H9 (cell line): ENCODE measurements at regions not wholly inside any gene's neighbourhood (a gene's known extent, or its start where the extent isn't known, plus 50 kb on each side); places are given as distances from the start of the nearest gene placed in this dataset.

Experiments
- DNase-seq: peaks from one replicate; pipeline ENCODE4 v3.0.0-alpha.2; 2017
- H2AFZ ChIP-seq: one replicate; pipeline ENCODE4 v1.6.1; 2013; ENCODE audit warnings: mild to moderate bottlenecking, low read length, control low read depth, moderate library complexity
- H2AK5ac ChIP-seq: 2 replicates; pipeline ENCODE4 v1.6.1; 2013; ENCODE audit warnings: low read length, control low read depth, mixed read lengths; ENCODE audit not compliant: insufficient read length
- H2BK120ac ChIP-seq: one replicate; pipeline ENCODE4 v1.6.1; 2013; ENCODE audit warnings: low read depth, mild to moderate bottlenecking, low read length, control low read depth, inconsistent platforms; ENCODE audit not compliant: poor library complexity, severe bottlenecking
- H2BK12ac ChIP-seq: 2 replicates; pipeline ENCODE4 v1.6.1; 2013; ENCODE audit warnings: low read length, control low read depth, mixed read lengths, low read depth; ENCODE audit not compliant: insufficient read length
- H2BK15ac ChIP-seq: 2 replicates; pipeline ENCODE4 v1.6.1; 2013; ENCODE audit warnings: low read depth, low read length, control low read depth
- H2BK20ac ChIP-seq: one replicate; pipeline ENCODE4 v1.6.1; 2013; ENCODE audit warnings: low read depth, mild to moderate bottlenecking, low read length, control low read depth, inconsistent platforms; ENCODE audit not compliant: poor library complexity, severe bottlenecking
- H2BK5ac ChIP-seq: 2 replicates; pipeline ENCODE4 v1.6.1; 2013; ENCODE audit warnings: low read length, control low read depth, mixed read lengths; ENCODE audit not compliant: insufficient read length
- H3K14ac ChIP-seq: 2 replicates; pipeline ENCODE4 v1.6.1; 2013; ENCODE audit warnings: low read length, control low read depth; ENCODE audit not compliant: insufficient read depth
- H3K18ac ChIP-seq: 2 replicates; pipeline ENCODE4 v1.6.1; 2013; ENCODE audit warnings: low read depth, mild to moderate bottlenecking, mixed read lengths, low read length, control low read depth; ENCODE audit not compliant: insufficient read length
- H3K23ac ChIP-seq: 2 replicates; pipeline ENCODE4 v1.6.1; 2013; ENCODE audit warnings: low read length, control low read depth, mixed read lengths, low read depth; ENCODE audit not compliant: insufficient read length
- H3K23me2 ChIP-seq: 2 replicates; pipeline ENCODE4 v1.6.1; 2013; ENCODE audit warnings: low read depth, mild to moderate bottlenecking, mixed read lengths, low read length, control low read depth; ENCODE audit not compliant: insufficient read length, poor library complexity, severe bottlenecking
- H3K27ac ChIP-seq: 2 replicates; pipeline ENCODE4 v1.5.1; 2013; ENCODE audit warnings: low read length, control low read depth, mixed read lengths, low read depth; ENCODE audit not compliant: insufficient read length
- H3K27me3 ChIP-seq: 2 replicates; pipeline ENCODE4 v1.6.1; 2013; ENCODE audit warnings: low read length, control low read depth, inconsistent platforms; ENCODE audit not compliant: insufficient read depth
- H3K4ac ChIP-seq: 2 replicates; pipeline ENCODE4 v1.6.1; 2013; ENCODE audit warnings: low read depth, mild to moderate bottlenecking, control low read depth, inconsistent platforms, low read length, moderate library complexity
- H3K4me1 ChIP-seq: 2 replicates; pipeline ENCODE4 v1.6.1; 2013; ENCODE audit warnings: low read length, control low read depth, inconsistent platforms; ENCODE audit not compliant: insufficient read depth
- H3K4me2 ChIP-seq: 2 replicates; pipeline ENCODE4 v1.6.1; 2013; ENCODE audit warnings: low read length, control low read depth, mixed read lengths; ENCODE audit not compliant: insufficient read length, insufficient read depth
- H3K56ac ChIP-seq: 2 replicates; pipeline ENCODE4 v1.6.1; 2013; ENCODE audit warnings: low read depth, mild to moderate bottlenecking, mixed read lengths, low read length, control low read depth; ENCODE audit not compliant: insufficient read length
- H3K79me1 ChIP-seq: 2 replicates; pipeline ENCODE4 v1.6.1; 2013; ENCODE audit warnings: low read depth, mild to moderate bottlenecking, moderate library complexity, low read length, control low read depth, inconsistent platforms; ENCODE audit not compliant: insufficient read depth, poor library complexity, severe bottlenecking
- H3K79me2 ChIP-seq: 2 replicates; pipeline ENCODE4 v1.6.1; 2013; ENCODE audit warnings: low read length, control low read depth, inconsistent platforms; ENCODE audit not compliant: insufficient read depth
- H3K9ac ChIP-seq: 2 replicates; pipeline ENCODE4 v1.6.1; 2013; ENCODE audit warnings: low read length, control low read depth, mixed read lengths; ENCODE audit not compliant: insufficient read length; ENCODE audit errors: extremely low read depth
- H3K9me3 ChIP-seq: one replicate; pipeline ENCODE4 v1.6.1; 2013; ENCODE audit warnings: low read depth, low read length, inconsistent platforms; ENCODE audit not compliant: control insufficient read depth
- H3T11ph ChIP-seq: one replicate; pipeline ENCODE4 v1.6.1; 2013; ENCODE audit warnings: mild to moderate bottlenecking, low read length, control low read depth, inconsistent platforms
- H4K20me1 ChIP-seq: one replicate; pipeline ENCODE4 v1.6.1; 2013; ENCODE audit not compliant: control insufficient read depth, insufficient read length, insufficient read depth
- H4K5ac ChIP-seq: 2 replicates; pipeline ENCODE4 v1.6.1; 2013; ENCODE audit warnings: low read depth, mild to moderate bottlenecking, mixed read lengths, low read length, control low read depth; ENCODE audit not compliant: insufficient read length
- H4K8ac ChIP-seq: replicated peaks from 2 replicates; pipeline ENCODE4 v1.6.1; 2013; ENCODE audit warnings: low read length, control low read depth, mixed read lengths, low read depth; ENCODE audit not compliant: insufficient read length
- H4K91ac ChIP-seq: 2 replicates; pipeline ENCODE4 v1.6.1; 2013; ENCODE audit warnings: low read depth, mild to moderate bottlenecking, moderate library complexity, mixed read lengths, low read length, control low read depth; ENCODE audit not compliant: insufficient read length
- H3K27ac Mint-ChIP-seq, 3 experiments: 2 replicates in 2 of 3; 3 replicates in 1 of 3; pipeline ENCODE4 v1.8.0; 2020 to 2021; ENCODE audit warnings: mixed read lengths in 3 of 3, mild to moderate bottlenecking in 1 of 3, moderate library complexity in 1 of 3
- H3K27me3 Mint-ChIP-seq: 2 replicates; pipeline ENCODE4 v1.8.0; 2021; ENCODE audit warnings: low read depth, mild to moderate bottlenecking, moderate library complexity, mixed read lengths
- H3K36me3 Mint-ChIP-seq, 3 experiments: 2 replicates in 2 of 3; 3 replicates in 1 of 3; pipeline ENCODE4 v1.8.0; 2020 to 2021; ENCODE audit warnings: low read depth in 3 of 3, mixed read lengths in 3 of 3; ENCODE audit not compliant: insufficient read depth in 1 of 3
- H3K4me1 Mint-ChIP-seq, 2 experiments: 2 replicates each; pipeline ENCODE4 v1.8.0; 2020; ENCODE audit warnings: mixed read lengths in 2 of 2
- H3K4me3 Mint-ChIP-seq, 2 experiments: 2 replicates in 1 of 2; 3 replicates in 1 of 2; pipeline ENCODE4 v1.8.0; 2020 to 2021; ENCODE audit warnings: mild to moderate bottlenecking in 2 of 2, mixed read lengths in 2 of 2, moderate library complexity in 1 of 2
- H3K9me3 Mint-ChIP-seq, 2 experiments: 2 replicates in 1 of 2; 3 replicates in 1 of 2; pipeline ENCODE4 v1.8.0; 2020; ENCODE audit warnings: mild to moderate bottlenecking in 2 of 2, mixed read lengths in 2 of 2, moderate library complexity in 1 of 2
- CTCF ChIP-seq: fragments of 200-600 bp; sonication (generic); conservative IDR thresholded peaks from 3 replicates; pipeline ENCODE4 v1.8.0; 2021; ENCODE audit warnings: antibody characterized with exemption, mild to moderate bottlenecking
- WGBS: extraction: QIAGEN DNeasy Blood & Tissue Kit; methylation state at CpG from one replicate; pipeline ENCODE4 v1.1.7; 2013; ENCODE audit warnings: missing lambda C conversion rate, low lambda C conversion rate, mixed read lengths; ENCODE audit not compliant: insufficient read length; ENCODE audit errors: extremely low coverage; 5-methylcytosine and 5-hydroxymethylcytosine counted together

DNA sequence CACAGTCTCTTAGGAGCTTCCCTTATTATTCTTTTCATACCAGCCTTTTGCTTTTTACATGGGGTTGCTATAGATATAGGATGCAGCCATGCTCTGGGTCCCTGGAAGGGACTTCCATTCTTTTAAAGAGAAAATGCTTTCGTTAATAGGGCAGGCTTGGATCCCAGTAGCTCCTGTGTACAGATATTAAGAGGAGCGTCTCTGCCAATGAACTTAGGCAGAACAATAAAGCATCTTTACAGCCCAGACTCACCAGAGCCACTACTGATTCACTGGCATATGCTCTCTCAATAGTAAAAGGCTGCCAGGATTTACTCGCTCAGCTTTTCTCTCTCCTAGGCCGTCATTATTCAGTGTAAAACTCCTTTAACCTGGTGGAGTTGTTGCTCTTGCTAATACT, 1385.4 kb upstream of the PIK3C3 start:
- TF ChIP-seq CTCF, result no peak

More for the DNA sequence above, 1385.4 kb upstream of the PIK3C3 start:
- H3K27ac ChIP-seq, result no peak overlapping the region
- no peaks in the 10 kb centered on the region for H3K9me3 ChIP-seq
- H2BK5ac ChIP-seq, result no peak overlapping the region
- no peak overlapping the region for H3K4me3 Mint-ChIP-seq
- H3K56ac ChIP-seq, result no peak overlapping the region
- no peak overlapping the region for H3K14ac ChIP-seq
- no peak overlapping the region for H2AFZ ChIP-seq
- H3K79me1 ChIP-seq, result no peaks in the 10 kb centered on the region
- no peaks in the 10 kb centered on the region for H3K9me3 Mint-ChIP-seq
- no peaks in the 10 kb centered on the region for H3K79me2 ChIP-seq
- no peak overlapping the region for H3T11ph ChIP-seq
- H3K9ac ChIP-seq, result no peak overlapping the region
- H3K27me3 ChIP-seq, result no peaks in the 10 kb centered on the region
- H2AK5ac ChIP-seq, result no peak overlapping the region
- no peak overlapping the region for H2BK120ac ChIP-seq
- 0 out of 2 replicates have a peak, but pooled peaks cover 2% of the 10 kb centered on the region for H3K4me1 ChIP-seq
- H3K23me2 ChIP-seq, result no peaks in the 10 kb centered on the region
- no peak overlapping the region for H3K18ac ChIP-seq
- no peak overlapping the region for H4K8ac ChIP-seq
- H3K4me2 ChIP-seq, result no peak overlapping the region
- no peak overlapping the region for H4K91ac ChIP-seq
- H3K27me3 Mint-ChIP-seq, result no peaks in the 10 kb centered on the region
- H3K36me3 Mint-ChIP-seq, result no peaks in the 10 kb centered on the region
- DNase-seq, result no peak
- H3K23ac ChIP-seq, result no peak overlapping the region
- H2BK12ac ChIP-seq, result no peak overlapping the region
- H3K4me1 Mint-ChIP-seq, result peaks cover 0 to 4% of the 10 kb centered on the region in 2 experiments; a peak in 2 of 4 replicates
- no peaks in the 10 kb centered on the region for H4K20me1 ChIP-seq
- H3K4ac ChIP-seq, result no peak overlapping the region
- H2BK15ac ChIP-seq, result no peak overlapping the region
- no peak overlapping the region for H4K5ac ChIP-seq
- H2BK20ac ChIP-seq, result no peak overlapping the region
- H3K27ac Mint-ChIP-seq, result no peak overlapping the region
- WGBS, result no CpG with 5 or more reads among the region's 4 CpGs
